ENCODE measurements at regions not wholly inside any gene's neighbourhood (a gene's known extent, or its start where the extent isn't known, plus 50 kb on each side); places are given as distances from the start of the nearest gene placed in this dataset.

- Histone ChIP-seq H3K9me3 (peaks cover 0 to 15% of the 10 kb centered on the region in 2 donors), H3K4me3 (no peak overlapping the region), H3K27me3 (no peaks in the 10 kb centered on the region), H3K27ac (no peak overlapping the region), H3K36me3 (no peaks in the 10 kb centered on the region), H3K4me1 (no peaks in the 10 kb centered on the region)
- TF ChIP-seq CTCF (IDR thresholded peaks at IDR 0.05), result no peak
- DNase-seq (ENCODE audit: low spot score in 2 of 2), result no peak
- intact Hi-C loops (cut with DNase I), result no loop called here
These were observed 246.5 kb upstream of the LRRN1 start for GRCh38 chr3:3552761-3553160.

GRCh38 chr3:3551981-3552380 is 247.2 kb upstream of the LRRN1 start:
- DNase-seq (ENCODE audit: low spot score in 2 of 2), result no peak
- Histone ChIP-seq H3K9me3 (peaks cover 0 to 15% of the 10 kb centered on the region in 2 donors), H3K4me3 (no peak overlapping the region), H3K4me1 (no peaks in the 10 kb centered on the region), H3K27me3 (no peaks in the 10 kb centered on the region), H3K27ac (no peak overlapping the region), H3K36me3 (no peaks in the 10 kb centered on the region)
- intact Hi-C loops (cut with DNase I), result no loop called here
- TF ChIP-seq CTCF (IDR thresholded peaks at IDR 0.05), result no peak

- no peak for TF ChIP-seq CTCF (IDR thresholded peaks at IDR 0.05)
- H3K27me3 ChIP-seq, result no peaks in the 10 kb centered on the region
- no peak overlapping the region for H3K27ac ChIP-seq
- H3K36me3 ChIP-seq, result no peaks in the 10 kb centered on the region
- peaks cover 0 to 9% of the 10 kb centered on the region in 2 donors for H3K9me3 ChIP-seq
- DNase-seq (ENCODE audit: low spot score in 2 of 2), result no peak
- intact Hi-C loops (cut with DNase I), result no loop called here
- no peak overlapping the region for H3K4me3 ChIP-seq
- H3K4me1 ChIP-seq, result no peaks in the 10 kb centered on the region
These were observed 253.9 kb upstream of the LRRN1 start for GRCh38 chr3:3545360-3545759.

GRCh38 chr3:3538451-3538850 is 260.8 kb upstream of the LRRN1 start:
- H3K9me3 ChIP-seq, result no peaks in the 10 kb centered on the region
- intact Hi-C loops (cut with DNase I), result no loop called here
- no peak for DNase-seq (ENCODE audit: low spot score in 2 of 2)
- TF ChIP-seq CTCF (IDR thresholded peaks at IDR 0.05), result no peak
- H3K27me3 ChIP-seq, result no peaks in the 10 kb centered on the region
- H3K4me1 ChIP-seq, result no peaks in the 10 kb centered on the region
- H3K27ac ChIP-seq, result no peak overlapping the region
- H3K4me3 ChIP-seq, result no peak overlapping the region
- H3K36me3 ChIP-seq, result no peaks in the 10 kb centered on the region

GRCh38 chr3:3532508-3532907 is 266.7 kb upstream of the LRRN1 start:
- no peak overlapping the region for H3K27ac ChIP-seq
- no peak for DNase-seq (ENCODE audit: low spot score in 2 of 2)
- no peak for TF ChIP-seq CTCF (IDR thresholded peaks at IDR 0.05)
- no peaks in the 10 kb centered on the region for H3K36me3 ChIP-seq
- H3K9me3 ChIP-seq, result no peaks in the 10 kb centered on the region
- intact Hi-C loops (cut with DNase I), result no loop called here
- H3K27me3 ChIP-seq, result no peaks in the 10 kb centered on the region
- no peaks in the 10 kb centered on the region for H3K4me1 ChIP-seq
- no peak overlapping the region for H3K4me3 ChIP-seq

GRCh38 chr3:3531476-3531875 is 267.8 kb upstream of the LRRN1 start:
- no peak overlapping the region for H3K4me3 ChIP-seq
- no peaks in the 10 kb centered on the region for H3K9me3 ChIP-seq
- H3K36me3 ChIP-seq, result no peaks in the 10 kb centered on the region
- H3K4me1 ChIP-seq, result no peaks in the 10 kb centered on the region
- no peaks in the 10 kb centered on the region for H3K27me3 ChIP-seq
- no peak overlapping the region for H3K27ac ChIP-seq
- no peak for DNase-seq (ENCODE audit: low spot score in 2 of 2)
- no peak for TF ChIP-seq CTCF (IDR thresholded peaks at IDR 0.05)
- intact Hi-C loops (cut with DNase I), result no loop called here
